ENCODE measurements at regions not wholly inside any gene's neighbourhood (a gene's known extent, or its start where the extent isn't known, plus 50 kb on each side); places are given as distances from the start of the nearest gene placed in this dataset.

DNA sequence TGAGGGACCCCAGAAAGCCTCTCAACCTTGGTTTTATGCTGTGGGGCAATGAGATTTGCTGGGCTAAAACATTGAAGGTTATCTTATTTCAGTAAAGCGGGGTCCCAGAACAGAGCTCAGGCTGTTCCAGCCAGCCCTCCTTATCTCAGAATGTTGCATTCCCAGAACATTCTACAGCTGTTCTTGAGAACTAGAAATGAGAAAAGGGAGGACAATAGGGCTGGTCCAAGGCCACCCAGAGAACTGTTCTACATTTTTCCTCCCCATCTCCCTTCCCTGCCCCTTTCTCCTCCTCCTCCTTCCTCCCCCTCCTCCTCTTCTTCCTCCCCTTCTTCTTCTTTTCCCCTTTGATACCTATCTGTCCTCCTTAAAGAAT lies 70.4 kb upstream of the SLC7A11 start:
- no peak for DNase-seq (ENCODE audit: low spot score)

GRCh38 chr4:138311771-138312535 lies 69.8 kb upstream of the SLC7A11 start:
- no peak for DNase-seq (ENCODE audit: low spot score)

DNA sequence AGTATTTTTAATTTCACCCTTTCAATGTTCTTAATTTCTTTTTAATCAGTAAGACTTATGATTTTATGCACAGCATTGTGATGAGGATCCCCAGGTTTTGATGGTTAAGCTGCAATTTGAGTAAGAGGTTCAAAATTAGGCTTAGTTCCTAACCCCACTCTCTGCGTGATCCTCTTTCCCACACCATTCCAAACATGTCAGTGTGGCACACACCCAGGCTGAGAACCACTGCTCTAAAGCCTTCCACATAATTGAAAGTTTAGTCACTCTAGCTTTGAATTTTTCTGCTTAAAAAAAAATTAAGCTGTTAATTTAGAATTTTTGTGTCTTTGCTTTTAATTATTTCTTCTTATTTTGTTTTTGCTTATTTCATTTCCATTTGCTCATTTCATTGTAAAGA lies 68.8 kb upstream of the SLC7A11 start:
- no peak for DNase-seq (ENCODE audit: low spot score)

DNA sequence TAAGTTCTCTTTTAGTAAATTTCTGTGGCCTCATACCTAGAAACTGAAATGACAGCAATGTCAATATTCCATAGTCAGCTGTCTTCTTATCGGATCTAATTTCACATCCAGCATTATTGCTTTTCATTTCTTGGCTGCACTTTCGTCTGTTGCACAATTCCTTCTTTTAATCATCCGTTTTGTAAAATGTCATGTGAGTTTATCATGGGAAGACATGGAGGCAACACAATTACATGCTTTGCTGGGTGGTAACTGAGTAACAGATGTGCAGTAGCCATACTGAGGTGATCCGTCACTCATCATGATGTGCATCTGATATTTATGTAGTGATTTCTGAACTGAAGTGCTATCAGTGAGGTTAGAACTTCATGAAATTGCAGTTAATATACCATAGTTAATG lies 68.3 kb upstream of the SLC7A11 start:
- no peak for DNase-seq (ENCODE audit: low spot score)

DNA sequence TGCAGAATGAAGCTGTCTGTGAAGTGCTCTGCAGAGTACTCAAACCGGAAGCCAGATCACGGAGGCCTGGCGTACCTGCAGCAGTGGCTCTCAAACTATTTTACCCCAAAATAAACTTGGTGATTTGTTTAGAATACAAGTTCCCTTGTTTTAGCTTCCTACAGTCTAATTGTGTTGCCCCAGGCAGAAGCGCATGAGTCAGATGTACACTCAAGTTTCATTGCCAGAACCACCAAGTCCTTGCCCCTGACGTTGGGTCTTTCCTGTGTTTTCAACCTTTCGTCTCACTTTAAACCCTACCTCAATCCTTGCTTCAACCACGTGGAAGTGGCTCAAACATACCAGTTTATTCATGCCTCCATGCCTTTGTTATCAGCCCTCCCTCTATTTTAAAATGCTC lies 66.2 kb upstream of the SLC7A11 start:
- DNase-seq (ENCODE audit: low spot score): no peak

DNA sequence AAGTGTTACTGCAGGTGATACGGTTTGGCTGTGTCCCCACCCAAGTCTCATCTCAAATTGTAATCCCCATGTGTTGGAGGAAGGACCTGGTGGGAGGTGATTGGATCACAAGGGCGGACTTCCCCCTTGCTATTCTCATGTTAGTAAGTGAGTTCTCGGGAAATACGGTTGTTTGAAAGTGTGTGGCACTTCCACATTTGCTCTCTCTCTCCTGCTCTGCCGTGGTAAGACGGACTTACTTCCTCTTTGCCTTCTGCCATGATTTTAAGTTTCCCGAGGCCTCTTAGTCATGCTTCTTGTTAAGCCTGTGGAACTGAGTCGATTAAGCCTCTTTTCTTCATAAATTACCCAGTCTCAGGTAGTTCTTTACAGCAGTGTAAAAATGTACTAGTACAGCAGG lies 65.2 kb upstream of the SLC7A11 start:
- DNase-seq (ENCODE audit: low spot score): no peak

DNA sequence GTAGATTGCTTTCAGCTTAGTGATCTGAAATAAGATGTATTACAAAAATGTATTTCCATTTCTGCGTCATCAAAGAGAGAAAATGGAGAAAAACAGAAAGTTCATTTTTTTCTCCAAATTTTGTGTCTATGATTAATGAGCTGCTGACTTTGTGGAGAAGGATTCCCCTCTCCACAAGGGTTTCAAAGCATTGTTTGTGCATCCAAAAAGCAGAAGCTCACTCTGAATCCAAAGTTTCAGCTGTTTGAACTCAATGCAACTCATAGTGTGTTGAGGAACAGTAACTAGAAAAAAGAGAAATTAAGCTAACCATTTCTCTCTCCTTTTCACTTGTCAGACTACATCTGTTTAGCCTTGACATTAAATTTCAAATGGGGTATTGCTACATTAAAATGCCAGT lies 62.9 kb upstream of the SLC7A11 start:
- DNase-seq (ENCODE audit: low spot score): no peak

GRCh38 chr4:138301536-138301935 lies 59.4 kb upstream of the SLC7A11 start:
- DNase-seq (ENCODE audit: low spot score): no peak

GRCh38 chr4:138300616-138301015 lies 58.5 kb upstream of the SLC7A11 start:
- no peak for DNase-seq (ENCODE audit: low spot score)

DNA sequence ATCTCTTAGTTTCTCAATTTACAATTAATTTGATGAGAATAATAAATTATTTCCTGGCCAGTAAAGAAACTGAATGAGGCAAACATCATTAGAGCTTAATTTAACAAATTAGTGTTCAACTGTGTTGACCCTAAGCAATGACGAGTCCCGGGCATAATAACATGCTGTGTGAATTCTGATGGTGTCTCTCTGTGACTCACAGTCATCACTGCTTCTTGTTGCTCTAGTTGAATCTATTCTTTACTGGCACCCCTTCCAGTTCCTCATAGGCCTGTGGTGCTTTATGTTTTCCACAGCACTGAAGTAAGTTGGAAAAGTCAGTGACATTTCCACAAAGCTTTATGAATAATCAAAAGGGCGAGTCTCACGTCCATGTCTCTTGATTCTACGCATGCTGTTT lies 57.7 kb upstream of the SLC7A11 start:
- DNase-seq (ENCODE audit: low spot score): no peak

- DNase-seq (ENCODE audit: low spot score): no peak
Measured at GRCh38 chr4:138298866-138299265, 56.7 kb upstream of the SLC7A11 start.

- no peak for DNase-seq (ENCODE audit: low spot score)
Measured at GRCh38 chr4:138298431-138298830, 56.3 kb upstream of the SLC7A11 start.

DNA sequence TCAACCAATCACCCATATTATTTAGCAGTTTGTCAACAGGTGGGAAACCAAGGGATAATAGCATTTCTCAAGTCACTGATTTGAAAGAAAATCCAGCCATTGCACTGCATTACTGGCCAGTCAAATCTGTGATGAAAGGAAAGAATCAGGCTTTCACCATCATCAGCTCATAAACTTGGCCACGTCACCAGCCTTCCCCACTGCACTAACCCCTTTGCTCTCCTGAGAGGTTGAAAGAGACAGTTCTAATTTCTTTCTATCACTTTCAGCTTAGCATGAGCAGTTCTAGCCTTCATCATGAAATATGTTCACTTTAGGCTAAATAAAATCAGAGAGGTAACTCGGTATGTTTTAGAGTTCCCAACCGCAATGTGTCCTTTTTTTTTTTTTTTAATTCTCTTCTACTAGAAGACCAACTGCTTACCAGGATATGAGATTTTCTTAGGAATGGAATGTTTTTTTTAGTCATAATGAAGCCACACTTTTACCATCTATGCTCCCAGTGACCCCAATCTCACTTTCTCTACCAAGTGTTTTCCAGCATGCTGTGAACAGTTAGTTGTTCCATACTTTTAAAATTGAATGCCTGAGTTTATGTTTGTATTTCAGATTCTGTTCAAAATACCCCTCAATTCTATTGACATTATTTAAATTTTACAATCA lies 55.7 kb upstream of the SLC7A11 start:
- no peak for DNase-seq (ENCODE audit: low spot score)

- no peak for DNase-seq (ENCODE audit: low spot score)
Measured at GRCh38 chr4:138292321-138292720, 50.2 kb upstream of the SLC7A11 start.
